GM12878 (cell line): ENCODE measurements at regions not wholly inside any gene's neighbourhood (a gene's known extent, or its start where the extent isn't known, plus 50 kb on each side); places are given as distances from the start of the nearest gene placed in this dataset.

ENCODE experiments used
- ATAC-seq: fragments of 200-7000 bp; cut with Tn5 transposase; 3 replicates; pipeline ENCODE4 v1.9.1; 2020; ENCODE audit warnings: mild to moderate bottlenecking, moderate library complexity
- BruUV-seq: library from RNA; stranded (reverse); fragments of 400-500 nt; replicated peaks from 2 replicates; lab custom pipeline; 2021; lab: Mats Ljungman, UMichigan
- CTCF ChIA-PET: fragments of 300-600 bp; sonication (Branson Sonifier 250); formaldehyde crosslinking; extraction: SDS; loops from one replicate; lab custom pipeline; 2021; ENCODE audit warnings: inconsistent platforms; lab: Yijun Ruan, JAX
- POLR2A ChIA-PET: fragments of 350-600 bp; formaldehyde crosslinking; extraction: SDS; loops from one replicate; lab custom pipeline; 2021; ENCODE audit warnings: inconsistent platforms; lab: Charles Lee
- RAD21 ChIA-PET: fragments of 300-600 bp; sonication (Branson Sonifier 250); formaldehyde crosslinking; loops from one replicate; lab custom pipeline; 2023; ENCODE audit warnings: antibody characterized with exemption; ENCODE audit not compliant: unreplicated experiment; lab: Charles Lee
- SMC1A ChIA-PET: fragments of 300-600 bp; sonication (Branson Sonifier 250); formaldehyde crosslinking; loops from one replicate; lab custom pipeline; 2023; ENCODE audit not compliant: unreplicated experiment, uncharacterized antibody; lab: Charles Lee
- DNase-seq: peaks from one replicate; pipeline ENCODE4 v3.0.0-alpha.2; 2011; ENCODE audit warnings: low read depth, low spot score
- FAIRE-seq: peaks from 3 replicates; lab custom pipeline; 2011; peaks lifted over from hg19 to GRCh38; lab: Jason Lieb, UNC
- H2AFZ ChIP-seq: 2 replicates; pipeline ENCODE4 v1.6.0; 2011; ENCODE audit warnings: low read depth, low read length, control low read depth; ENCODE audit not compliant: control insufficient read depth
- H3K27ac ChIP-seq: 2 replicates; pipeline ENCODE4 v1.5.1; 2011; ENCODE audit warnings: control low read depth; ENCODE audit not compliant: control insufficient read depth, insufficient read depth
- H3K27me3 ChIP-seq, 2 experiments: replicated peaks in 1 of 2; 2 replicates each; pipeline versions ENCODE4 v1.6.0 to v1.6.1; 2011; ENCODE audit warnings: low read length in 1 of 2; ENCODE audit not compliant: control insufficient read depth in 2 of 2, insufficient read depth in 2 of 2
- H3K36me3 ChIP-seq, 2 experiments: 2 replicates each; pipeline ENCODE4 v1.5.1; 2011; ENCODE audit warnings: low read length in 1 of 2; ENCODE audit not compliant: control insufficient read depth in 2 of 2, insufficient read depth in 2 of 2
- H3K4me1 ChIP-seq: 2 replicates; pipeline ENCODE4 v1.6.1; 2011; ENCODE audit warnings: mild to moderate bottlenecking, low read length, moderate library complexity, mixed read lengths; ENCODE audit not compliant: control insufficient read depth, insufficient read depth
- H3K4me2 ChIP-seq: 2 replicates; pipeline ENCODE4 v1.6.0; 2011; ENCODE audit warnings: control low read depth; ENCODE audit not compliant: control insufficient read depth, insufficient read depth
- H3K4me3 ChIP-seq: fragments of 200-600 bp; sonication (generic); 2 replicates; pipeline ENCODE4 v1.5.1; 2016
- H3K79me2 ChIP-seq: 2 replicates; pipeline ENCODE4 v1.6.0; 2011; ENCODE audit warnings: low read length; ENCODE audit not compliant: control insufficient read depth, insufficient read depth
- H3K9ac ChIP-seq: 2 replicates; pipeline ENCODE4 v1.8.0; 2011; ENCODE audit warnings: low read length, control low read depth, mixed read lengths; ENCODE audit not compliant: control insufficient read depth, insufficient read depth
- H3K9me3 ChIP-seq: replicated peaks from 3 replicates; pipeline ENCODE4 v1.5.1; 2011; ENCODE audit warnings: mild to moderate bottlenecking, low read length; ENCODE audit not compliant: control insufficient read depth, insufficient read depth
- H4K20me1 ChIP-seq: 2 replicates; pipeline ENCODE4 v1.6.0; 2011; ENCODE audit not compliant: control insufficient read depth, insufficient read depth
- HDGF ChIP-seq: fragments of 450-650 bp; IDR thresholded peaks from 2 replicates; pipeline ENCODE4 v1.6.1; 2016; ENCODE audit warnings: antibody characterized with exemption
- KAT2A ChIP-seq: conservative IDR thresholded peaks from 2 replicates; pipeline ENCODE4 v1.6.1; 2011; ENCODE audit warnings: low read depth, low read length; ENCODE audit not compliant: control insufficient read depth
- KLF5 ChIP-seq: fragments of 450-650 bp; IDR thresholded peaks from 2 replicates; pipeline ENCODE4 v1.6.1; 2014; ENCODE audit warnings: mild to moderate bottlenecking; ENCODE audit not compliant: partially characterized antibody
- MAX ChIP-seq: IDR thresholded peaks from 2 replicates; pipeline ENCODE4 v1.6.1; 2012; ENCODE audit warnings: low read depth, low read length, improper control_type of control experiment
- PBX3 ChIP-seq: IDR thresholded peaks from 2 replicates; pipeline ENCODE4 v1.6.1; 2011; ENCODE audit warnings: mild to moderate bottlenecking, low read depth, low read length, moderate library complexity; ENCODE audit not compliant: insufficient replicate concordance
- POLR2AphosphoS2 ChIP-seq: IDR thresholded peaks from 2 replicates; pipeline ENCODE4 v1.6.1; 2011; ENCODE audit warnings: low read depth, mild to moderate bottlenecking, low read length, improper control_type of control experiment, moderate library complexity
- SMARCA5 ChIP-seq: fragments of 450-650 bp; IDR thresholded peaks from 2 replicates; pipeline ENCODE4 v1.6.1; 2017; ENCODE audit warnings: mild to moderate bottlenecking
- TAF1 ChIP-seq: IDR thresholded peaks from 2 replicates; pipeline ENCODE4 v1.6.1; 2011; ENCODE audit warnings: mild to moderate bottlenecking, low read depth, low read length, borderline replicate concordance
- WGBS: methylation state at CpG from one replicate; pipeline ENCODE4 v1.1.6; 2016; ENCODE audit warnings: low lambda C conversion rate; ENCODE audit not compliant: insufficient replicate concordance, insufficient coverage; ENCODE audit errors: missing lambda C conversion rate; 5-methylcytosine and 5-hydroxymethylcytosine counted together
- in situ Hi-C: fragments of 300-500 bp; cut with MboI; formaldehyde crosslinking; loops from 9 replicates; pipeline ENCODE4 v1.14.3; 2018; ENCODE audit warnings: mixed read lengths
- intact Hi-C: fragments of 100-400 bp; cut with micrococcal nuclease; formaldehyde crosslinking; loops from one replicate; pipeline ENCODE4 v1.14.2; 2022; ENCODE audit not compliant: unreplicated experiment
- TF ChIP-seq, protein P1 (sequence below): fragments of 450-650 bp; IDR thresholded peaks from 2 replicates; pipeline ENCODE4 v1.6.1; 2017; ENCODE audit warnings: mild to moderate bottlenecking

GRCh38 chr3:127356381-127356780 lies 68.5 kb upstream of the PRR20G start:
- H3K36me3 ChIP-seq: no peaks in the 10 kb centered on the region
- intact Hi-C loops: no loop called here
- in situ Hi-C loops: no loop called here
- 0% methylated on average over 2 of the region's 2 CpGs for WGBS
- peaks cover 7% of the 10 kb centered on the region; the same call in 2 of the 3 replicates for H3K9me3 ChIP-seq
- H4K20me1 ChIP-seq: no peaks in the 10 kb centered on the region
- no peak for FAIRE-seq
- ChIA-PET CTCF (no interaction called here), RAD21 (no interaction called here), SMC1A (no interaction called here), POLR2A (no interaction called here)
- no peak overlapping the region for H3K9ac ChIP-seq
- no peak overlapping the region for H3K4me3 ChIP-seq
- no peak for TF ChIP-seq TAF1
- TF ChIP-seq KAT2A: no peak
- TF ChIP-seq PBX3: no peak
- TF ChIP-seq MAX: no peak
- TF ChIP-seq SMARCA5: no peak
- no peak for TF ChIP-seq POLR2AphosphoS2
- TF ChIP-seq KLF5: no peak
- TF ChIP-seq HDGF: no peak
- TF ChIP-seq, protein P1, sequence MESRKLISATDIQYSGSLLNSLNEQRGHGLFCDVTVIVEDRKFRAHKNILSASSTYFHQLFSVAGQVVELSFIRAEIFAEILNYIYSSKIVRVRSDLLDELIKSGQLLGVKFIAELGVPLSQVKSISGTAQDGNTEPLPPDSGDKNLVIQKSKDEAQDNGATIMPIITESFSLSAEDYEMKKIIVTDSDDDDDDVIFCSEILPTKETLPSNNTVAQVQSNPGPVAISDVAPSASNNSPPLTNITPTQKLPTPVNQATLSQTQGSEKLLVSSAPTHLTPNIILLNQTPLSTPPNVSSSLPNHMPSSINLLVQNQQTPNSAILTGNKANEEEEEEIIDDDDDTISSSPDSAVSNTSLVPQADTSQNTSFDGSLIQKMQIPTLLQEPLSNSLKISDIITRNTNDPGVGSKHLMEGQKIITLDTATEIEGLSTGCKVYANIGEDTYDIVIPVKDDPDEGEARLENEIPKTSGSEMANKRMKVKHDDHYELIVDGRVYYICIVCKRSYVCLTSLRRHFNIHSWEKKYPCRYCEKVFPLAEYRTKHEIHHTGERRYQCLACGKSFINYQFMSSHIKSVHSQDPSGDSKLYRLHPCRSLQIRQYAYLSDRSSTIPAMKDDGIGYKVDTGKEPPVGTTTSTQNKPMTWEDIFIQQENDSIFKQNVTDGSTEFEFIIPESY: no peak
- no peak for ATAC-seq
- H3K4me1 ChIP-seq: no peaks in the 10 kb centered on the region
- no TSS peak for BruUV-seq
- no peaks in the 10 kb centered on the region; a peak in 1 of 4 replicates for H3K27me3 ChIP-seq
- DNase-seq: no peak
- no peak overlapping the region for H3K4me2 ChIP-seq
- H2AFZ ChIP-seq: no peak overlapping the region
- no peak overlapping the region for H3K27ac ChIP-seq
- no peaks in the 10 kb centered on the region for H3K79me2 ChIP-seq
